ENCODE measurements at regions not wholly inside any gene's neighbourhood (a gene's known extent, or its start where the extent isn't known, plus 50 kb on each side); places are given as distances from the start of the nearest gene placed in this dataset.
"Not testable (repeated sequence)": the region's sequence is repeated elsewhere in the genome, so short reads cannot be mapped to it uniquely, and the experiment has no call there.

- no peaks in the 10 kb centered on the region for H3K9me3 ChIP-seq (ENCODE audit: control insufficient read depth, low read depth, low read length)
- dilution Hi-C loops (cut with MboI; ENCODE audit: extremely low pct_ligation_motif_present, low sequenced_read_pairs): no loop called here
- FAIRE-seq (no peak), DNase-seq (ENCODE audit: low read depth, low spot score) (no peak)
- H2AFZ ChIP-seq (ENCODE audit: control insufficient read depth, low read length): no peak overlapping the region
- peaks cover 6% of the 10 kb centered on the region for H3K4me1 ChIP-seq (ENCODE audit: control insufficient read depth, extremely low read depth, insufficient read depth, low read length)
- no peaks in the 10 kb centered on the region for H4K20me1 ChIP-seq (ENCODE audit: control insufficient read depth, extremely low read depth, insufficient read depth, low read length)
- TF ChIP-seq EZH2 (IDR thresholded peaks at IDR 0.05; ENCODE audit: low read length): no peak
- TF ChIP-seq CTCF (optimal IDR thresholded peaks at IDR 0.05 in 1 of 3, IDR thresholded peaks at IDR 0.05 in 1 of 3, conservative IDR thresholded peaks at IDR 0.05 in 1 of 3; ENCODE audit: extremely low read depth in 1 of 3, insufficient read depth in 2 of 3, low read length in 3 of 3): peak; percentile 24 to 48 (median 30)
- H3K36me3 ChIP-seq (ENCODE audit: control insufficient read depth in 2 of 2, extremely low read depth in 1 of 2, insufficient read depth in 2 of 2, low read length in 2 of 2): no peaks in the 10 kb centered on the region
- H3K79me2 ChIP-seq (ENCODE audit: control insufficient read depth, insufficient read depth, low read length): no peaks in the 10 kb centered on the region
- H3K9me1 ChIP-seq (ENCODE audit: control insufficient read depth, extremely low read depth, insufficient read depth, low read length): no peaks in the 10 kb centered on the region
- H3K27ac ChIP-seq (ENCODE audit: control insufficient read depth, insufficient read depth, low read length): no peak overlapping the region
- no peak overlapping the region for H3K4me2 ChIP-seq (ENCODE audit: control insufficient read depth, extremely low read depth, insufficient read depth, low read depth, low read length)
- H3K27me3 ChIP-seq (ENCODE audit: control insufficient read depth, extremely low read depth, insufficient read depth, low read length): no peaks in the 10 kb centered on the region
- H3K9ac ChIP-seq (ENCODE audit: control insufficient read depth, extremely low read depth, insufficient read depth, low read length): no peak overlapping the region
- no peak overlapping the region for H3K4me3 ChIP-seq (ENCODE audit: control insufficient read depth in 2 of 3, extremely low read depth in 1 of 3, insufficient read depth in 2 of 3, low read depth in 1 of 3, low read length in 3 of 3)
Observed at GRCh38 chr2:43142921-43143438, 83.4 kb downstream of the ZFP36L2 start.

GRCh38 chr2:43141636-43142151 is 84.7 kb downstream of the ZFP36L2 start:
- dilution Hi-C loops (cut with MboI; ENCODE audit: extremely low pct_ligation_motif_present, low sequenced_read_pairs): not testable (repeated sequence)

More at GRCh38 chr2:43141636-43142151, 84.7 kb downstream of the ZFP36L2 start:
- FAIRE-seq; H3K9me1 ChIP-seq (ENCODE audit: control insufficient read depth, extremely low read depth, insufficient read depth, low read length); H3K79me2 ChIP-seq (ENCODE audit: control insufficient read depth, insufficient read depth, low read length); H2AFZ ChIP-seq (ENCODE audit: control insufficient read depth, low read length); H3K27ac ChIP-seq (ENCODE audit: control insufficient read depth, insufficient read depth, low read length); H3K9me3 ChIP-seq (ENCODE audit: control insufficient read depth, low read depth, low read length); H3K4me2 ChIP-seq (ENCODE audit: control insufficient read depth, extremely low read depth, insufficient read depth, low read depth, low read length); H3K27me3 ChIP-seq (ENCODE audit: control insufficient read depth, extremely low read depth, insufficient read depth, low read length); H3K4me1 ChIP-seq (ENCODE audit: control insufficient read depth, extremely low read depth, insufficient read depth, low read length); H3K36me3 ChIP-seq (ENCODE audit: control insufficient read depth in 2 of 2, extremely low read depth in 1 of 2, insufficient read depth in 2 of 2, low read length in 2 of 2); H3K4me3 ChIP-seq (ENCODE audit: control insufficient read depth in 2 of 3, extremely low read depth in 1 of 3, insufficient read depth in 2 of 3, low read depth in 1 of 3, low read length in 3 of 3); H3K9ac ChIP-seq (ENCODE audit: control insufficient read depth, extremely low read depth, insufficient read depth, low read length); DNase-seq (ENCODE audit: low read depth, low spot score); H4K20me1 ChIP-seq (ENCODE audit: control insufficient read depth, extremely low read depth, insufficient read depth, low read length): not testable (repeated sequence)

All from keratinocyte (primary cell).